GM23338 (cell line): ENCODE measurements at regions not wholly inside any gene's neighbourhood (a gene's known extent, or its start where the extent isn't known, plus 50 kb on each side); places are given as distances from the start of the nearest gene placed in this dataset.

Experiments
- CTCF ChIP-seq, 2 experiments: fragments of 200-600 bp in 1 of 2; sonication (generic) in 1 of 2; conservative IDR thresholded peaks; 2 replicates each; pipeline versions ENCODE4 v1.5.1 to v1.6.1; 2016 to 2017; ENCODE audit warnings: antibody characterized with exemption in 2 of 2, low read depth in 2 of 2, mild to moderate bottlenecking in 2 of 2, moderate library complexity in 1 of 2
- EZH2 ChIP-seq: fragments of 200-600 bp; sonication (generic); IDR thresholded peaks from one replicate; pipeline ENCODE4 v1.8.0; 2017; ENCODE audit warnings: antibody characterized with exemption, mild to moderate bottlenecking, low read depth; ENCODE audit not compliant: unreplicated experiment
- EZH2phosphoT487 ChIP-seq: fragments of 200-600 bp; sonication (generic); IDR thresholded peaks from one replicate; pipeline ENCODE4 v1.8.1; 2018; ENCODE audit warnings: antibody characterized with exemption; ENCODE audit not compliant: unreplicated experiment
- JUNB ChIP-seq: IDR thresholded peaks from one replicate; pipeline ENCODE4 v1.6.1; 2016; ENCODE audit warnings: antibody characterized with exemption; ENCODE audit not compliant: unreplicated experiment
- REST ChIP-seq: IDR thresholded peaks from one replicate; pipeline ENCODE4 v1.6.1; 2018; ENCODE audit warnings: antibody characterized with exemption; ENCODE audit not compliant: unreplicated experiment
- STAT1 ChIP-seq: IDR thresholded peaks from one replicate; pipeline ENCODE4 v1.6.1; 2016; ENCODE audit warnings: antibody characterized with exemption; ENCODE audit not compliant: unreplicated experiment
- ZNF114 ChIP-seq: fragments of 250-450 bp; sonication (Bioruptor Pico); IDR thresholded peaks from 2 replicates; pipeline ENCODE4 v1.5.0; 2020; ENCODE audit warnings: mild to moderate bottlenecking, moderate library complexity
- ZNF331 ChIP-seq: fragments of 250-450 bp; sonication (Bioruptor Pico); IDR thresholded peaks from 2 replicates; pipeline ENCODE4 v1.5.0; 2020; ENCODE audit warnings: low read depth, mild to moderate bottlenecking, moderate library complexity

DNA sequence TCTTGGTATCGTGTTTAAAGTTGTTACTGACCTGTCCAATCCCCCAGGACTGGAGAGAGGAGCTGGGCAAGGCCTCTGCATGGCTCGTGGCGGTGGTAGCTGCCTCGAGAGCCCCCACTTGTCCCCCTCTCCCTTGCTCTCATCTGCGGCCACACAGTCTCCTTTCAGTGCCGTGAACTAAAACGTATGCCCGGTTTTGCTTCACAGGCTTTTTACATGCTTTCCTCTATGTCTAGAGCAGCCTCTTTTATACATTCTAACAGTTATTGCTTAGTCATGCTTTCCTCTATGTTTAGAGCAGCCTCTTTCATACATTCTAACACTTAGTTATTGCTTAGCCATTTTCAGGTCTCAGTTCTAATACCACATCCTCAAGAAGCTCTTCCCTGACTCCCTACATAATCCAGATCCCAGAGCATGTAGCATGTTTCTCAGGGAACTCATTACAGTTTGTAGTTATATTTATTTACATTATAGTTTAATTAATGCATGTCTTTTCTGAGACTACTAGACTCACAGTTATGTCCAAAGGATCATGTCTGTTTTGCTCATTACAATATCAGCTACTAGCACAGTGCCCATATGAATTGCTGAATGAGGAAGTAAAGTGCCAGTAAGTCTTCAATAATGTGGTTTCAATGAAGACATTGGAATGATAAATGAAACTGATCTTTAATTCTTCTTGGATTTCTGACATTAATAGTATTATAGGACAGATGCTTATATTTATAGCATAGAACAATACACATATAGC is 66.5 kb upstream of the TBL1XR1 start:
- TF ChIP-seq CTCF (conservative IDR thresholded peaks at IDR 0.05; ENCODE audit: low read depth in 2 of 2) = no peak
- no peak for TF ChIP-seq ZNF114 (CRISPR knock-in tag)
- no peak for TF ChIP-seq JUNB
- TF ChIP-seq ZNF331 = no peak
- no peak for TF ChIP-seq EZH2
- no peak for TF ChIP-seq STAT1
- no peak for TF ChIP-seq REST
- no peak for TF ChIP-seq EZH2phosphoT487
